Common myeloid progenitor, CD34-positive (primary cell): ENCODE measurements at regions not wholly inside any gene's neighbourhood (a gene's known extent, or its start where the extent isn't known, plus 50 kb on each side); places are given as distances from the start of the nearest gene placed in this dataset.

ENCODE experiments used
- CTCF ChIA-PET: fragments of 350-600 bp; sonication (Branson Sonifier 250); formaldehyde crosslinking; loops from one replicate; lab custom pipeline; 2021; ENCODE audit warnings: antibody characterized with exemption; lab: Charles Lee
- POLR2A ChIA-PET: fragments of 350-600 bp; sonication (Branson Sonifier 250); formaldehyde crosslinking; loops from one replicate; lab custom pipeline; 2021; ENCODE audit warnings: antibody characterized with exemption; lab: Charles Lee
- DNase-seq, 3 donors: peaks; one replicate each; pipeline versions ENCODE4 v3.0.0 to v3.0.0-alpha.2; 2013
- H3K27ac ChIP-seq, 2 experiments: 1 replicate in 1 of 2; 2 replicates in 1 of 2; pipeline ENCODE4 v1.7.0; 2013; ENCODE audit warnings: inconsistent platforms in 2 of 2, low read length in 2 of 2, mild to moderate bottlenecking in 2 of 2, low read depth in 1 of 2, moderate library complexity in 1 of 2; ENCODE audit not compliant: severe bottlenecking in 2 of 2, insufficient read depth in 1 of 2, poor library complexity in 1 of 2
- H3K27me3 ChIP-seq, 5 experiments: replicated peaks in 2 of 5; 1 replicate in 3 of 5; 2 replicates in 2 of 5; pipeline versions ENCODE4 v1.6.1 to v1.7.0; 2013; ENCODE audit warnings: low read length in 4 of 5, mild to moderate bottlenecking in 2 of 5, moderate library complexity in 2 of 5, inconsistent platforms in 1 of 5; ENCODE audit not compliant: insufficient read depth in 5 of 5, control insufficient read depth in 4 of 5
- H3K36me3 ChIP-seq, 4 experiments: 1 replicate in 2 of 4; 2 replicates in 2 of 4; pipeline versions ENCODE4 v1.6.1 to v1.7.0; 2013; ENCODE audit warnings: low read length in 3 of 4, control low read depth in 1 of 4, mild to moderate bottlenecking in 1 of 4; ENCODE audit not compliant: control insufficient read depth in 4 of 4, insufficient read depth in 4 of 4
- H3K4me1 ChIP-seq, 4 experiments: 1 replicate in 3 of 4; 2 replicates in 1 of 4; pipeline versions ENCODE4 v1.6.1 to v1.7.1; 2013; ENCODE audit warnings: low read length in 3 of 4, mild to moderate bottlenecking in 3 of 4, control low read depth in 1 of 4, inconsistent platforms in 1 of 4, moderate library complexity in 1 of 4; ENCODE audit not compliant: control insufficient read depth in 4 of 4, insufficient read depth in 4 of 4; ENCODE audit errors: control extremely low read depth in 1 of 4
- H3K4me3 ChIP-seq, 7 experiments: 1 replicate in 4 of 7; 2 replicates in 3 of 7; pipeline versions ENCODE4 v1.5.1 to v1.7.0; 2013; ENCODE audit warnings: mild to moderate bottlenecking in 7 of 7, low read length in 6 of 7, moderate library complexity in 6 of 7, inconsistent platforms in 2 of 7, low read depth in 2 of 7, control low read depth in 1 of 7; ENCODE audit not compliant: insufficient read depth in 4 of 7, control insufficient read depth in 1 of 7; ENCODE audit errors: extremely low read depth in 1 of 7
- H3K9me3 ChIP-seq, 5 experiments: 1 replicate in 4 of 5; 2 replicates in 1 of 5; pipeline versions ENCODE4 v1.6.1 to v1.7.1; 2013; ENCODE audit warnings: low read length in 4 of 5, mild to moderate bottlenecking in 2 of 5, inconsistent platforms in 1 of 5, low read depth in 1 of 5, moderate library complexity in 1 of 5; ENCODE audit not compliant: control insufficient read depth in 4 of 5, insufficient read depth in 2 of 5; ENCODE audit errors: control extremely low read depth in 1 of 5
- WGBS: methylation state at CpG from one replicate; pipeline ENCODE4 v1.1.5; 2013; ENCODE audit not compliant: insufficient coverage; 5-methylcytosine and 5-hydroxymethylcytosine counted together

DNA sequence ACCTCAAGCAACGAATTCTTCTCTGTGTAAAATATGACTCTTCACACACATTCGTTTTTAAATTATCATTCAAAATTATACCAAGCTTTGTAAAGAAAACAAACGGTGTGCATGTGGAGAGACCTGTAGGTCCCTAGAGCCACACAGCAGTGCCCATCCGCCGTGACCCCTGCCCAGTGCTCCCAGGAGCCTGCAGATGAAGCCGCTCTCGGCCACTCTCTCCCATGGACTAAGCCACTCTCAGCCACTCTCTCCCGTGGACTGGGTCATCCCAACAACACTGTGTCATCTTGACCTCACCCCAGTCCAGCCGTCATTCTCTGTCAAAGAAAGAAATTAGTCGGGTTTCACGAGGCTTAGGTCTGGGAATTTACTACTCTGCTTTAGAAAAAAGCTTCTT, 391.6 kb downstream of the BRD1 start:
- H3K27me3 ChIP-seq: peaks cover 0 to 22% (median 4%) of the 10 kb centered on the region in 5 experiments
- no peak for DNase-seq
- no peaks in the 10 kb centered on the region for H3K4me1 ChIP-seq
- H3K9me3 ChIP-seq: peaks cover 0 to 7% (median 0%) of the 10 kb centered on the region in 5 experiments
- no peak overlapping the region for H3K27ac ChIP-seq
- H3K36me3 ChIP-seq: no peaks in the 10 kb centered on the region
- CTCF ChIA-PET: no interaction called here
- no peak overlapping the region for H3K4me3 ChIP-seq
- WGBS: 85% methylated on average over 8 of the region's 11 CpGs
- POLR2A ChIA-PET: no interaction called here

DNA sequence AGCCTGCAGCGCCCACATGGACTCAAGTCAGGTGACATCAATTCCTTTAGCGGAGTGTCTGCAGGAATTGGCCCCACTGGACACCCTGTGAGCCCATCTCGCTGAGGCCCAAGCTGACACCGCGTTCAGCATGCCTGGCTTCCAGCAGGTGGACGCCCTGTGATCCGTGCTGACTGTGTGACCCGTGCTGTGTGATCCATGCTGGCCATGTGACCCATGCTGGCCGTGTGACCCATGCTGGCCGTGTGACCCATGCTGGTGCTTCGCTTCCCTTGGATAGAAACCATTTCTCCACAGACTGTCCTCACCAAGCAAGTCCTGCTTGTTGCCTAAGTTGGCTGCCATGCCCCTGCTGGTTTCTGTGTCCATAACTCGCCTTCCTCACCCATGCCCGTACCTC, 392.1 kb downstream of the BRD1 start:
- no peaks in the 10 kb centered on the region for H3K36me3 ChIP-seq
- H3K9me3 ChIP-seq: peaks cover 0 to 7% (median 0%) of the 10 kb centered on the region in 5 experiments
- H3K27me3 ChIP-seq: peaks cover 0 to 22% (median 4%) of the 10 kb centered on the region in 5 experiments
- ChIA-PET CTCF (no interaction called here), POLR2A (no interaction called here)
- no peak overlapping the region for H3K4me3 ChIP-seq
- H3K4me1 ChIP-seq: no peaks in the 10 kb centered on the region
- no peak for DNase-seq
- no peak overlapping the region for H3K27ac ChIP-seq
- 72% methylated on average over 13 of the region's 13 CpGs for WGBS

DNA sequence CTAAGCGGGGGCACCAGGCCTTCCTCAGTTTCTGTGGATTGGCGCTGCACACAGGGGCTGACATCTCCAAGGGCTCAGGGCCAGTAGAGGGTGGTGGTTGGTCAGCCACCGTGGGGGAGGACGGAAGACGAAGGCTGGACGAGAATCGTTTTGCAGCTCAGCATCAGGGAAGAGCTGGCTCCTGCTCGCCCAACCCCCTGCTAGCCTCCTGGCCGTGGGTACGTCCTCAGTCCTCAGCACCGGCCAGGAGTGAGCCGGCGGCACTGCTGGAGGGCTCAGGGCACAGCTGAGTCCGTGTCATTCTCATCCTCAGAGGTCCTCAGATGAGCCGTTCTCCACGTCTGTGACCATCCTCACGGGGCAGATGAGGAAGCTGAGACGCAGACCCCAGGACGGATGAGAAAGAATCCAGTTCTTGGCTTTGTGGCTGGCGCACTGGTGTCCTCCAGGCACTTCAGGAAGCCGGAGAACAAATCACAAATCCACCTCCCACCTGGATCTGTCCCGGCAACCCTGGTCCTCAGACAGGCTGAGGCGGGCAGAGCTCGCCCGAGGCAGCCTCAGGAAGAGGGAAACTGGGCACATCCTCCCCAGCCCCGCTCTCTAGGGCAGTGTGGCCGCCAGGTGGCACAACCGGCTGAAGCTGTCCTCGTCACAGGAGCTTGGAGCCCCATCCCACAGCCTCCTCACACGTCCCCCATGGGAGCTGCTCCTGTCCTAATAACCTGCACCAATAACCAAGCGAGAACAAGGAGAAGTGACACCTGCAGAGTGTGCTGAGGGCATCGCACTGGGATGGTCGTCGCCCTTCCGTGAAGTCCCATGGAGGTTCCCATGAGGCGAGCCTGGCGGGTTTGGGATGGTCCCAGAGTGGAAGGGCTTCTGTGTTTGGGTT, 393.7 kb downstream of the BRD1 start:
- H3K9me3 ChIP-seq: peaks cover 0 to 7% (median 0%) of the 10 kb centered on the region in 5 experiments
- H3K4me3 ChIP-seq: no peak overlapping the region
- no peak overlapping the region for H3K27ac ChIP-seq
- H3K27me3 ChIP-seq: peaks cover 0 to 22% (median 4%) of the 10 kb centered on the region in 5 experiments
- CTCF ChIA-PET: no interaction called here
- WGBS: 83% methylated on average over 34 of the region's 37 CpGs
- no peaks in the 10 kb centered on the region for H3K4me1 ChIP-seq
- peak in 2 of 3 donors; percentile 9 to 22 for DNase-seq
- POLR2A ChIA-PET: no interaction called here
- H3K36me3 ChIP-seq: no peaks in the 10 kb centered on the region

DNA sequence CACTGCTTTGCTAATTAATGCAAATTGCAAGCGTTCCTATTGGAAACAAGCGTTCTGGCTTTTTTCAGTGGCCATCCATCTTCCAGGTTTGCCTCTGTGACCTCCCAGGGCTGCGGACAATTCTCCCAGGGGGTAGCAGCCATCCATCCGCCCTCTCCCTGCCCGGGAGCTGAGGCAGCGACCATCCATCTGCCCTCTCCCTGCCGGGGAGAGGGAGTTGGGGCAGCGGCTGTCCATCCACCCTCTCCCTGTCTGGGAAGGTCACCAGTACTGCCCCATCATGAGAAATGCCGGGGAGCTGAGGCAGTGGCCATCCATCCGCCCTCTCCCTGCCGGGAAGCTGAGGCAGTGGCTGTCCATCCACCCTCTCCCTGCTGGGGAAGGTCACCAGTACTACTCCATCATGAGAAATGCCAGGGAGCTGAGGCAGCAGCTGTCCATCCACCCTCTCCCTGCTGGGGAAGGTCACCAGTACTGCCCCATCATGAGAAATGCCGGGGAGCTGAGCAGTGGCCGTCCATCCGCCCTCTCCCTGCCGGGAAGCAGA, 394.7 kb downstream of the BRD1 start:
- peaks cover 0 to 7% (median 0%) of the 10 kb centered on the region in 5 experiments for H3K9me3 ChIP-seq
- no peak overlapping the region for H3K4me3 ChIP-seq
- no peak overlapping the region for H3K27ac ChIP-seq
- peaks cover 0 to 22% (median 3%) of the 10 kb centered on the region in 5 experiments for H3K27me3 ChIP-seq
- 69% methylated on average over 5 of the region's 15 CpGs for WGBS
- no peak for DNase-seq
- no peaks in the 10 kb centered on the region for H3K36me3 ChIP-seq
- POLR2A ChIA-PET: no interaction called here
- no peaks in the 10 kb centered on the region for H3K4me1 ChIP-seq
- CTCF ChIA-PET: no interaction called here

DNA sequence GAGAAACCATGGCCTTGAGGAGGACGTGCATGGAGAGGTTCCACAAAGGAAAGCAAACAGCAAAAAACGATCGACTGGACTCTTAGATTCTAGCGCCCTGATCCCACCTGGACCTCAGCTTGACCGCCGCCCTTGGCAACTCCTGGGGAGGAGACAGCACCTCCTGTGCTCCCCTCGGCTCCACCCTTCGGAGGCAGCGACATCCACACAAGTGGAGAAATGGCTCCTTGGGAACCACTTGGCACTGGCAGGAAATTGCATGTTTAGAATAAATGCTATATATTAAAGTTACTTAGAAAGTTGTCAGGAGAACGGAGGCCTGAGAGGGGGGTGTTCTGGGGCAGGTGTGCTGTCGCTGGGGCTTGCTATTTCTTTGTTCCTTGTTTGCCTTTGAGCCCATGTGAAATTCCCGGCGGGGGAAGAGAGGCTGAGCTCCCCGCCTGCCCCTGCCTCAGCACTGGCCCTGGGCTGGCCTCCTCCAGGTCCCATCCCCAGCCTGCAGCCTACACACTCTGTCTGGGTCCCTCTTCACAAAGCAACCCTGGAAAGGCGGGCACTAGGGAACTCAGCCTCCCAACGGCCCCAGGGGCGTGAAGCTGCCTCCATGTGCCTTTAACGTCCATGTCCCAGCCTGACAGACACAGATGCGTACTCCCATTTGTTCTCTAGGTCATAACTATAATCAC, 395.3 kb downstream of the BRD1 start:
- peaks cover 0 to 7% (median 0%) of the 10 kb centered on the region in 5 experiments for H3K9me3 ChIP-seq
- DNase-seq: no peak
- no peak overlapping the region for H3K4me3 ChIP-seq
- no peaks in the 10 kb centered on the region for H3K4me1 ChIP-seq
- ChIA-PET POLR2A (no interaction called here), CTCF (no interaction called here)
- WGBS: 70% methylated on average over 15 of the region's 19 CpGs
- no peaks in the 10 kb centered on the region for H3K36me3 ChIP-seq
- H3K27me3 ChIP-seq: peaks cover 0 to 22% (median 2%) of the 10 kb centered on the region in 5 experiments
- no peak overlapping the region for H3K27ac ChIP-seq

DNA sequence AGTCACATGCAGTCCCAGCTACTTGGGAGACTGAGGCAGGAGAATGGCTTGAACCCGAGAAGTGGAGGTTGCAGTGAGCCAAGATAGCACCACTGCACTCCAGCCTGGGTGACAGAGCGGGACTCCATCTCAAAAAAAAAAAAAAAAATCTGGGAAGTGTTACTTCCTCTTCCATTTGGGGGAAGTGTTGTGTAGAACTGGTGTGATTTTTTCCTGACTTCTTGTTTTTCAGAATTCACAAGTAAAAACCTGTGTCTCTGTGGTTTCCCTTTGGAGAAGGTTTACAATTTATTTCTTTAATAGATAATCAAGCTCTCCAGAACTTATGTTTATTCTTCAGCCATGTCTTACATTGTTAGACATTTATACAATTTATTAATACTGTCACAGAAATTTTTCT, 396.1 kb downstream of the BRD1 start:
- no peak for DNase-seq
- H3K4me3 ChIP-seq: no peak overlapping the region
- H3K27me3 ChIP-seq: peaks cover 0 to 30% (median 4%) of the 10 kb centered on the region in 5 experiments
- H3K4me1 ChIP-seq: no peaks in the 10 kb centered on the region
- WGBS: 100% methylated on average over 1 of the region's 2 CpGs
- H3K36me3 ChIP-seq: no peaks in the 10 kb centered on the region
- peaks cover 0 to 7% (median 0%) of the 10 kb centered on the region in 5 experiments for H3K9me3 ChIP-seq
- POLR2A ChIA-PET: no interaction called here
- H3K27ac ChIP-seq: no peak overlapping the region
- CTCF ChIA-PET: no interaction called here
